Stimulated activated CD8-positive, alpha-beta memory T cell treated with anti-CD3 and anti-CD28 coated beads, Interleukin-12 subunit alpha, Interleukin-12 subunit beta, amount 100 ng/mL, for 1 hour (primary cell): ENCODE measurements at regions not wholly inside any gene's neighbourhood (a gene's known extent, or its start where the extent isn't known, plus 50 kb on each side); places are given as distances from the start of the nearest gene placed in this dataset.

ENCODE experiments used
- DNase-seq: peaks from one replicate; pipeline ENCODE4 v3.0.0-alpha.2; 2020; ENCODE audit warnings: low read depth

- no peak for DNase-seq
Measured at GRCh38 chr1:222370081-222370912, 177.6 kb downstream of the HHIPL2 start.

GRCh38 chr1:222369148-222369547 lies 178.8 kb downstream of the HHIPL2 start:
- no peak for DNase-seq

- no peak for DNase-seq
Measured at GRCh38 chr1:222358100-222358499, 189.8 kb downstream of the HHIPL2 start.

- no peak for DNase-seq
Measured at GRCh38 chr1:222357252-222357651, 190.7 kb downstream of the HHIPL2 start.

- DNase-seq = no peak
Measured at GRCh38 chr1:222347627-222348026, 200.3 kb downstream of the HHIPL2 start.

GRCh38 chr1:222346955-222347354 lies 200.9 kb downstream of the HHIPL2 start:
- no peak for DNase-seq

- DNase-seq = no peak
Measured at GRCh38 chr1:222339376-222339947, 208.4 kb downstream of the HHIPL2 start.

GRCh38 chr1:222335586-222335985 lies 212.3 kb downstream of the HHIPL2 start:
- DNase-seq = no peak

- DNase-seq = no peak
Measured at GRCh38 chr1:222334026-222334680, 213.8 kb downstream of the HHIPL2 start.

GRCh38 chr1:222331765-222332164 lies 216.1 kb downstream of the HHIPL2 start:
- no peak for DNase-seq

- no peak for DNase-seq
Measured at GRCh38 chr1:222331340-222331739, 216.6 kb downstream of the HHIPL2 start.

- no peak for DNase-seq
Measured at GRCh38 chr1:222329493-222330045, 218.3 kb downstream of the HHIPL2 start.

GRCh38 chr1:222326710-222327036 lies 221.2 kb downstream of the HHIPL2 start:
- no peak for DNase-seq

- DNase-seq = no peak
Measured at GRCh38 chr1:222326006-222326709, 221.7 kb downstream of the HHIPL2 start.

- DNase-seq = no peak
Measured at GRCh38 chr1:222325506-222325905, 222.4 kb downstream of the HHIPL2 start.

- DNase-seq = no peak
Measured at GRCh38 chr1:222314839-222315238, 233.1 kb downstream of the HHIPL2 start.

GRCh38 chr1:222310836-222311235 lies 237.1 kb downstream of the HHIPL2 start:
- DNase-seq = no peak

- DNase-seq = no peak
Measured at GRCh38 chr1:222307621-222308020, 240.3 kb downstream of the HHIPL2 start.

- DNase-seq = no peak
Measured at GRCh38 chr1:222306512-222306911, 241.4 kb downstream of the HHIPL2 start.

- DNase-seq = no peak
Measured at GRCh38 chr1:222306011-222306410, 241.9 kb downstream of the HHIPL2 start.

GRCh38 chr1:222301652-222302051 lies 246.3 kb downstream of the HHIPL2 start:
- DNase-seq = no peak

- no peak for DNase-seq
Measured at GRCh38 chr1:222299524-222299923, 248.4 kb downstream of the HHIPL2 start.
